HG03342 (cell line): ENCODE measurements at regions not wholly inside any gene's neighbourhood (a gene's known extent, or its start where the extent isn't known, plus 50 kb on each side); places are given as distances from the start of the nearest gene placed in this dataset.

ENCODE experiments used
- ATAC-seq: cut with Tn5 transposase; IDR thresholded peaks from one replicate; pipeline ENCODE4 v1.9.1; 2021; ENCODE audit warnings: mild to moderate bottlenecking, moderate library complexity; ENCODE audit not compliant: unreplicated experiment

DNA sequence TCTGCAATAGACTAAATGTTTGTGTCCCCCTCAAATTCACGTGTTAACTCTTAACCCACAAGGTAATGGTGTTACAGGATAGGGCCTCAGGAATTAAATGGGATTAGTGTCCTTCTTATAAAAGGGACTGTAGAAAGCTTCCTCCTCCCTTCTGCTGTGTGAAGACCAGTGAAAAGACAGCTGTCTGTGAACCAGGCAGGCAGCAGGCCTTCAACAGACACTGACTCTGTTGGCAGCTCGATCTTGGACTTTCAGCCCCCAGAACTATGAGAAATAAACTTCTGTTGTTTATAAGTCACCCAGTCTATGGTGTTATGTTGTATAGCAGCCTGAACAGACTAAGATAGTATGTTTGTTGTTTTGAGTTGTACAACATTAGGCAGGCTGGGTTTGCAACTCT is 208.1 kb downstream of the GBA3 start:
- ATAC-seq: no peak

DNA sequence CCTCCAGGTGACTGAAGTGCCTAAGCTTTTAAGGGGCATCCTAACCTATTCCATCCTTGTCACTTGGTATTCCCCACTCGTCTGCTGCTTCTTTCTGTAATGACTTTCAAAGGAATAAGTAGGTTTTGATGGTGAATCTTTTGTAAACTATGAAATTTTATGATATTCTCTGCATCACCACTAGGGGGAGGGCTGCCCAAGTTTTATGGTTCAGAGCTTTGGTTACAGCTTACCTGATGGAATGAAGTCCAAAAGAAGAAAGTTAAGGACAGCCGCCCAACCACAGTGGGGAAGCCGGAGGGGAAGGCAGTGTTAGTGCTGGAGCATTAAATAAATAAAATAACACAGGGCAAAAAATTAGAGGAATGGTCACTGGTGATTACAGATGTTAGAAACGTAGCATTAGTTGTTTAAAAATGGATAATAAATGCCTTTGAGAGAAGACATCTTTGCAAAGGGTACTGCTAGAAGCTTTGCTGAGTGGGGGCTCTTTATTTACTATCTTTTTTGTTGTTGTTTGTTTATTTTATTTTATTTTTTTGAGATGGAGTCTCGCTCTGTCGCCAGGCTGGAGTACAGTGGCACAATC is 204.9 kb downstream of the GBA3 start:
- peak; percentile 52 for ATAC-seq

DNA sequence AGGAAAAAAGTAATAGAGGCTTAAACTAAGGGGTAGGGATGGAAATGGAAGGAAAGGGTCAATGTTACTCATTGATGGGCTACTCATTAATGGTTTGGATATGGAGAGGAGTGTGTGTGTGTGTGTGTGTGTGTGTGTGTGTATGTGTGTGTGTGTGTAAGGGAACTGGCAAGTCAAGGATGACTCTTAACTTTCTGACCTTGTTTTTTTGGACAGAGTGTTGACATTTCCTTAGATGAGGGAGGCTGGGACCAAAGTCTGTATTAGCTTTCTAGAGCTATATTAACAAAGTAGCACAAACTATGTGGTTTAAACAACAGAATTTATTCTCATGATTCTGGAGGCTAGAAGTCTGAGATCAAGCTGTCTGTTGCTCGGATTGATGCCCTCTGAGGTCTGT is 202.7 kb downstream of the GBA3 start:
- ATAC-seq: no peak

DNA sequence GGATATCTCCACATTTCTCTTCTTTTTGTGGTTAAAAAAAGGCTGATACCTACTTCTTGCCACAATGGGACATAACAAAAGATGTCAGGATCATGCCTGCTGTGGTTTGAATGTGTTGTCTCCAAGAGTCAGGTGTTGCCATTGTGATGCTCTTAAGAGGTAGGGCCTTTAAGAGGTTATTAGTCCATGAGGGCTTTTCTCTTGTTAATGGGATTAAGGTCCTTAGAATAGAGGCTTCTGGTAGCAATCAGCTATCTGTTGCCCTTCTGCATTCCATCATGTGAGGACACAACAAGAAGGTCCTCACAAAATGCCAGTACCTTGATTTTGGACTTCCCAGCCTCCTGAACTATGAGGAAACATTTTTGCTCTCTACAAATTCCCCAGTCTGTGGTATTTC is 191.4 kb downstream of the GBA3 start:
- ATAC-seq: no peak

DNA sequence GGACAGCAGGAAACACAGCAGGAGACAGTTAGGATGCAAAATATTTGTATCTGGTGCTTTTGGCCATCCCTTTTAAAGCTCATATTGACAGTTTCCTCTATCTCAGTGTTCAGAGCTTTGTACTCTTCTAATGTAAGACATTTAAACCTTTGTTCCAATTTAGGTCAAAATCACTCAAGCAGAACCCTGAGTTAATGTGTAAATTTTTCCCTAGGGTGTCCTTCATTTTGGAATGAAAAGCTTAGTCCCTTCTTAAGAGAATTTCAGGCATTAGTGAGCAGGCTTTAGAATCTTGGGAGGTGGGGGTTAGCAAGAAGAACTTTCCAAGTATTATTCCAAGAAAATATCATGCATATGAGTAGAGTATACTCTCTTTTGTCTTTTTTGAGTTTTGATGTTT is 188.7 kb downstream of the GBA3 start:
- ATAC-seq: no peak

DNA sequence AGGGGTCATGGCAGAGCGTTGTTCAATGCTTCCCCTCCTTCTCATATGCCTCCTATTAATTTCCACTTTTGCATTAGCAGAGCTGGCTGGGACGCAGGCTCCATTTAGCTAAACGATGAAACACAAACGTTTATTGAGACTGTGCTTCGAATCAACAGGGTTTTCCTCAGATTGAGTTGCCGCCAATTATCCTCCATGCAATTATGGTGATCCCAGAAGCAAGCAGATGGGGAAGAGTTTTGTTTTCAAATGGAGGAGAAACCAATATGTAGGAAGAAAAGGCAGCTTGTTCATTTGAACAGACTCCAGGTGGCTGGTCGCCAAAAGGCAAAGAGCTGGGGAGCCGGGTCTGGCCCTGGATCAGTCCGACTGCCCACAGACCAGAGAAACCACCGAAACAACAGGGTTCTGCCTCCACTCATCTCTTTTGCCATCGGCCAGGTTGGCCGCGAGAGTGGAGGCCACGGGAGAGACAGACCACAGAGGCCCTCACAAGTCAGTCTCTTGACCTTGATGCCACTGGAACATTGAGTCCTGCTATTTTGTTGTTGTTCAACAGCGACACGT is 184.8 kb downstream of the GBA3 start:
- ATAC-seq: no peak

DNA sequence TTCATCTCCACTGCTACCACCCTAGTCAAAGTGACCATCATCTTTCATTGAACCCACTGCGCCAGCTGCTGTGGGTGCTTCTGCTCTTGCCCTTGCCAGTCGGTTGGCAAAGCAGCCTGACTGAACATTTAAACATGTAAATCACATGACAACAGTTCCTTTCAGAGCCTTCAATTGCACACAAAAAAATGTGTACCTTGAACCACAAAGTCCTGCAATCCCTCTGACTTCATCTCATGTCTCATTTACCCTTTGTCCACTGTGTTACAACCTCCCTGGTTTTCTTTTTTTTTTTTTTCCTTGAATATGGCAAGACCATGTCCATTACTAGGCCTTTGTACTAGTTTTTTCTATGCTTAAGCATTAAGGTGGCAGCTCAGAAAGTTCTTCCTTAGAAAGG is 183.5 kb downstream of the GBA3 start:
- ATAC-seq: no peak

DNA sequence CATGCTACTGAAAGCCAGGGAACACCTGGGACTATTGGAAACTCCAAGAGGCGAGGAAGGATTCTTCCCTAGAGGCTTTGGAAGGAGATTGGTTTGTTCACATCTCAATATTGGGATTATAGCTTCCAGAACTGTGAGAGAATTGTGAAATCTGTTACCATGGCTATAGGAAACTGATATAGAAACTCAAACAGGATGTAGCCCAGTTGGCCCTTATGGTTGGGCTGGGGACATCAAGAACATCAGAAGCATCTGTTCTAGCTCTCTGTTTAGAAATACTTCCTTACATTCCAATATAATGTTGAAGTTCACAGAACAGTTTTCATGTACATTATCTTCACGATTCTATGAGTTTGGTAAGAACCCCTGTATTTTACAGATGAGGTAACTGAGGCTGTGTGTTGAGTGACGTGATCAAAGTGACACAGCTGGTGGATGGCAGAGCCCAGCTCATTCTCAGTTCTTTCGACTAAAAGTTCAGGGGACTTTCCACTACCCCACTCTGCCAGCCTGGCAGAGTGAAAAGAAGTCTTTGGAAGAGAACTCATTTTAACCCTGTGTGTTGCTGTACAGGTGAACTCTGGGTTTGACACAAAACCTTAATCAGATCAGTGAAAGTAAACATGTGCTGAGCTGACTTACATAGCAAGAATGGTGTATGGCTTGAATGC is 183.0 kb downstream of the GBA3 start:
- no peak for ATAC-seq

DNA sequence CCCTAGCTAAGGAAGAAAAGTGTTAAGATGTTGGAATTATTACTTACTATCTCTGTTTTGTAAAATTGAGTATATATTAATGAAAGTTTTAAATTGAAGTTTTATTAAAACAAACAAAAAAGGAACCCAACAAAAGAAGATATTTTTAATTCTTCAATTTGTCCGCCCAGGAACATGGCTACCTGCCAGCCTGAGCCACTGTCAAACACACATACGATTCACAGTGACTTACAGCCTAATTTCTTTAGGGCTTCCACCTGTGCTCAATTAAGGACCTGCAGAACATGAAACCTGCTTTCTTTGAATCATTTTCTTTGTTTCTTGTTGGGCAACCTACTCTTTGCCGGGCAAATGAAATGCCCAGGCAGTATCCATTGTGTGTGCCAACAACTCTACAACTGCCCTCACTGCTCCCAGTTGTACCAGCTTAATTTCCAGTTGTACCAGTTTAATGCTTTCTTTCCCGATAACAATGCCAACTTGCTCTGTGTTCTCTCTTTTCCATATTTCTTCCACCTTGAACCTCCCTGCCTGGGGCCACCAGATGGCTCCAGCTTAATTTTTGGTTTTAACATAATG is 181.7 kb downstream of the GBA3 start:
- ATAC-seq: no peak

DNA sequence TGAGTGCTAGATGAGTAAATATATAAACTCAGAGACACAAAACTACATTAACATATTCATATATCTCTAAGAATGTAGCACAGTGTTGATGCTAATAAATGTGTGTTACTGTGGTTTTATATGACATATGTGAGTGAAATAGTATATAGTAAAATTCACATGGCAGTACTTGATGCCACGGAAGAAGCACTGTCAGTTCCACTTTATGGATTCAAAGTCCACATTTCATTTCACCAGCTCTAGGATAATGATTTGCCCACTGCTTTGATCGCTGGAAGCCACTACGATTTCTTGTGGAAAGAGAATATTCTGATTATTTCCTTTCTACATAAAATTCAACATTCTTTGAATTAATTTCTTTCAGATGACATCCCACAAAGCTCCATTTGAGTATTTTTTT is 181.2 kb downstream of the GBA3 start:
- ATAC-seq: no peak

DNA sequence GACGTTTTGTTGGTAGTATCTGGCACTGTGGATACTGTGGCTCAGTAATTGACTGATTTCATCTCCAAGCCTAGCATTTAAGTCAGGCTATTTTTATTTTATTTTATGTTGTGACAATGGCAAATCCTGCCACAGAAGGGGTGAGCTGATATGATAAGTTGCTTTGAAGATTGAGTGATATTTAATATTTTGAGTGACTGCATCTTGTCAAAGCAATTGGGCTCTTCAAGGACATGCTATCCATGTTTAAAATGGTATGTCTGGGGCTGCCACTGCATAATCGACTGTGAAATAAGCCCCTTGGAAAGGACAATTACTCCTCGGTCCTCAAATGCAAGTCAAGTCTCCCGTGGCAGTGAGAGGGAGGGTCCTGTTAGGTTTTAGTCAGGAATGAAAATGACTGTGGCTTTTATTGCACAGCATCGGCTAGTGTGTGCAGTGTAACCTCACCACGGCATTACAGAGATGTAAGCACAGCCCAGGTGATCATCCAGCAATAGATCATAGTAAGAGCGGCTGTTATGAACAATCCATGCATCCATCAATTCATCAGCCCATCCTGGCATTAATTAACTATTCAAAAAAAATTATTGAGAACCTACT is 178.2 kb downstream of the GBA3 start:
- ATAC-seq: no peak

DNA sequence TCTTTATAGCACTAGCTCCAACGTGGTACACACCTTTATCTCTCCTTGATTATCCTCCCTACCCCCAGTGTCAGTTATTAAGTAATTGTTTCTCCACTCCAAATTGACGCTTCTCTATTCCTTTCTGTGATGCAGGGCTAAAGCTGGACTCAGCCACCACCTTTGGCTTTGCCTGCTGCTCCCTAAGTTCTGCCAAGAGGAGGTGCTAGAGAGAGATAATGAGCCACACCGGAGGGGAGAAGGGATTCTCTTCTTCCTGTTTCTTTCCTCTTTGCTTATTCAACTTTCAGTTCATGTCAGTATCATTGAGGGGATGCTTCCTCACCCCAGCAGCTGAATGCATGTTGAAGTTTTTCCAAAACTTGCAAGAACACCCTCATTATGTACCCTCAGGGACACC is 176.5 kb downstream of the GBA3 start:
- no peak for ATAC-seq
